ENCODE measurements at regions not wholly inside any gene's neighbourhood (a gene's known extent, or its start where the extent isn't known, plus 50 kb on each side); places are given as distances from the start of the nearest gene placed in this dataset.

- TF ChIP-seq CTCF (conservative IDR thresholded peaks at IDR 0.05) = no peak
- Histone ChIP-seq H4K91ac (ENCODE audit: insufficient read length, low read depth, low read length) (no peak overlapping the region), H3K18ac (ENCODE audit: insufficient read length, low read depth, low read length) (no peak overlapping the region), H4K5ac (ENCODE audit: insufficient read length, low read depth, low read length) (no peak overlapping the region), H3K27ac (ENCODE audit: insufficient read length, low read depth, low read length) (no peak overlapping the region), H4K20me1 (ENCODE audit: control insufficient read depth, insufficient read depth, insufficient read length) (no peaks in the 10 kb centered on the region), H2AK5ac (ENCODE audit: insufficient read length, low read length) (no peak overlapping the region), H3K4me1 (ENCODE audit: insufficient read depth, low read length) (no peaks in the 10 kb centered on the region), H2BK20ac (ENCODE audit: low read depth, low read length, poor library complexity, severe bottlenecking) (no peak overlapping the region), H3K4me2 (ENCODE audit: insufficient read depth, insufficient read length, low read length) (no peak overlapping the region), H2BK5ac (ENCODE audit: insufficient read length, low read length) (no peak overlapping the region), H2BK120ac (ENCODE audit: low read depth, low read length, poor library complexity, severe bottlenecking) (no peak overlapping the region), H2BK12ac (ENCODE audit: insufficient read length, low read depth, low read length) (no peak overlapping the region), H2BK15ac (ENCODE audit: low read depth, low read length) (no peak overlapping the region), H3T11ph (ENCODE audit: low read length) (no peak overlapping the region), H3K79me2 (ENCODE audit: insufficient read depth, low read length) (no peaks in the 10 kb centered on the region), H3K9ac (ENCODE audit: extremely low read depth, insufficient read length, low read length) (no peak overlapping the region), H3K23ac (ENCODE audit: insufficient read length, low read depth, low read length) (no peak overlapping the region), H3K14ac (ENCODE audit: insufficient read depth, low read length) (no peak overlapping the region), H3K23me2 (ENCODE audit: insufficient read length, low read depth, low read length, poor library complexity, severe bottlenecking) (no peaks in the 10 kb centered on the region), H3K4ac (ENCODE audit: low read depth, low read length) (no peak overlapping the region), H3K56ac (ENCODE audit: insufficient read length, low read depth, low read length) (no peak overlapping the region), H2AFZ (ENCODE audit: low read length) (no peak overlapping the region), H3K79me1 (ENCODE audit: insufficient read depth, low read depth, low read length, poor library complexity, severe bottlenecking) (no peaks in the 10 kb centered on the region), H3K9me3 (ENCODE audit: control insufficient read depth, low read depth, low read length) (no peaks in the 10 kb centered on the region), H3K27me3 (ENCODE audit: insufficient read depth, low read length) (no peaks in the 10 kb centered on the region), H4K8ac (replicated peaks; ENCODE audit: insufficient read length, low read depth, low read length) (no peak overlapping the region)
- no peak overlapping the region for H3K4me3 Mint-ChIP-seq
- H3K27ac Mint-ChIP-seq = no peak overlapping the region
- H3K4me1 Mint-ChIP-seq = peaks cover 5 to 7% of the 10 kb centered on the region in 2 experiments; a peak in 1 of 4 replicates
- H3K27me3 Mint-ChIP-seq (ENCODE audit: low read depth) = peaks cover 16% of the 10 kb centered on the region
- DNase-seq = no peak
- H3K9me3 Mint-ChIP-seq = no peaks in the 10 kb centered on the region; a peak in 1 of 5 replicates
- no peaks in the 10 kb centered on the region for H3K36me3 Mint-ChIP-seq (ENCODE audit: insufficient read depth in 1 of 3, low read depth in 3 of 3)
- no CpG with 5 or more reads among the region's 2 CpGs for WGBS (ENCODE audit: extremely low coverage, insufficient read length, low lambda C conversion rate)
Observed at GRCh38 chr4:77225022-77225421, 68.0 kb downstream of the CCNG2 start.
